ENCODE measurements at regions not wholly inside any gene's neighbourhood (a gene's known extent, or its start where the extent isn't known, plus 50 kb on each side); places are given as distances from the start of the nearest gene placed in this dataset.

DNA sequence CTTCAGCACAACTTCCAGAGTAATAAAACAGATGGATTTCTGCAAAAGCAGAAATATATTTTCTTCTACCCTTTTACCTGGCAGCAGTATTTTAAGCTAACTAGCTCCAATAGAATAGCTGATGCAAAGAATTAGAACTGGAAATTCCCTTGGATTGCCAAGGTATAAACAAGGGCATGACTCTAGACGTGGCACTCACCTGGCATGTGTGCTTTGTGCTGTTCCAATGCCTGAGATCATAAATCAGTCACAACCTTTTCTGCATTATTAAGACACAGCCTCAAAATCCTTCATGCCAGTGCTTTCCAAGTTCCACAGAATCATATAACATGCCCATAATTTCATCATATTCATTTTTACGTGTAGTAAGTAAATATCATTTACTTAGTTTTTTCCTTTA, 1048.7 kb downstream of the ADGRL2 start:
- H3K27ac ChIP-seq (replicated peaks) = no peak overlapping the region
- H3K9me3 ChIP-seq (replicated peaks) = no peaks in the 10 kb centered on the region
- no peaks in the 10 kb centered on the region for H3K27me3 ChIP-seq (ENCODE audit: low read depth)
- TF ChIP-seq, protein P1, sequence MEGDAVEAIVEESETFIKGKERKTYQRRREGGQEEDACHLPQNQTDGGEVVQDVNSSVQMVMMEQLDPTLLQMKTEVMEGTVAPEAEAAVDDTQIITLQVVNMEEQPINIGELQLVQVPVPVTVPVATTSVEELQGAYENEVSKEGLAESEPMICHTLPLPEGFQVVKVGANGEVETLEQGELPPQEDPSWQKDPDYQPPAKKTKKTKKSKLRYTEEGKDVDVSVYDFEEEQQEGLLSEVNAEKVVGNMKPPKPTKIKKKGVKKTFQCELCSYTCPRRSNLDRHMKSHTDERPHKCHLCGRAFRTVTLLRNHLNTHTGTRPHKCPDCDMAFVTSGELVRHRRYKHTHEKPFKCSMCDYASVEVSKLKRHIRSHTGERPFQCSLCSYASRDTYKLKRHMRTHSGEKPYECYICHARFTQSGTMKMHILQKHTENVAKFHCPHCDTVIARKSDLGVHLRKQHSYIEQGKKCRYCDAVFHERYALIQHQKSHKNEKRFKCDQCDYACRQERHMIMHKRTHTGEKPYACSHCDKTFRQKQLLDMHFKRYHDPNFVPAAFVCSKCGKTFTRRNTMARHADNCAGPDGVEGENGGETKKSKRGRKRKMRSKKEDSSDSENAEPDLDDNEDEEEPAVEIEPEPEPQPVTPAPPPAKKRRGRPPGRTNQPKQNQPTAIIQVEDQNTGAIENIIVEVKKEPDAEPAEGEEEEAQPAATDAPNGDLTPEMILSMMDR (IDR thresholded peaks at IDR 0.05; ENCODE audit: borderline replicate concordance) = no peak
- no peak for DNase-seq
- H3K4me3 ChIP-seq = no peak overlapping the region
- no peaks in the 10 kb centered on the region for H3K4me1 ChIP-seq
- H3K36me3 ChIP-seq = no peaks in the 10 kb centered on the region
- intact Hi-C loops (cut with micrococcal nuclease) = no loop called here

- Histone ChIP-seq H3K9me3 (replicated peaks) (no peaks in the 10 kb centered on the region), H3K4me1 (no peaks in the 10 kb centered on the region), H3K27me3 (ENCODE audit: low read depth) (no peaks in the 10 kb centered on the region), H3K4me3 (no peak overlapping the region), H3K27ac (replicated peaks) (no peak overlapping the region), H3K36me3 (no peaks in the 10 kb centered on the region)
- no peak for DNase-seq
- TF ChIP-seq, protein P1 (IDR thresholded peaks at IDR 0.05; ENCODE audit: borderline replicate concordance) = no peak
- intact Hi-C loops (cut with micrococcal nuclease) = no loop called here
Measured at GRCh38 chr1:82848043-82848442, 1047.3 kb downstream of the ADGRL2 start.

- intact Hi-C loops (cut with micrococcal nuclease) = no loop called here
- Histone ChIP-seq H3K9me3 (replicated peaks) (no peaks in the 10 kb centered on the region), H3K4me1 (no peaks in the 10 kb centered on the region), H3K36me3 (no peaks in the 10 kb centered on the region), H3K27ac (replicated peaks) (no peak overlapping the region), H3K4me3 (no peak overlapping the region), H3K27me3 (ENCODE audit: low read depth) (no peaks in the 10 kb centered on the region)
- TF ChIP-seq, protein P1 (IDR thresholded peaks at IDR 0.05; ENCODE audit: borderline replicate concordance) = no peak
- DNase-seq = no peak
Measured at GRCh38 chr1:82845866-82846265, 1045.1 kb downstream of the ADGRL2 start.

DNA sequence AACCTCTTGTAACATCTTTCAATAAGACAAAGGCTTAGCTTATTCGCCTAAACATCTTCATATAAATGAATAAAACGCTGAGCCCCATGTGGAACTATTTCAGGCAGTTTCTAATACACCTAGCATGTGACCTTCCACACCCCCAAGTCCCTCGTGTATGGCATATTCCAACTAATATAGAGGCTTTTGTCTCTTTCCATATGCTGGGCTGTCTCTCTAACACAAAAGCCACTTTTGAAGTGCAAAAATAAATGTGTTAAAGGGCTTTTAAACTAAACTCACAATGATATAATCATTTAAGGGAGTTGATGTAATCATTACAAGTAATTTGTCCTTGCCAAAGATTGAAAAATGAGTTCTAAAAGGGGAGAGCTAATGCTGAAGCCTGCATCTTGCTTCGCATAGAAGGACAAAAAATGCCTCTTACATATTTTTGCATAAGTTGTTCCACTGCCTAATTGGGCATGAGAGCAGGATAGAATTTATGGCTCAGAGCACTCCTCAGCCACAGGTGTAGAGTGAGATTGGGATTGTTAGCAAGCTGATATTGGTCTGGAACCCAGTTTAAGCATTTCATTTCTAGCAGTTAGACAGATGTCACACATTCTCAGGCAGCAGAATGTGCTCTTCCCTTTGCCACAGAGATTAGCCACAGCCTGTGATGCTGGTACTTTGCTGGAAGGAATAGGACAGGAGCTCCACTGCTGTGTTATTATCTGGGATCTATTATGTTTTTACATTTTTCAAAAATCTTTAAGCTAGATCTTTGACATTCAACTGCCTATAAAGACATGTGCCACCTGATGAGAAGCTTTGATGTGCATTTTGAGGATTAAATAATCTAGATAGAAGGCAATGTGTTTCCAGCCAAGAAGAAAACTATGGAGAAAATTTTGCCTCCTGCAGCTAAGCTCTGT, 1044.4 kb downstream of the ADGRL2 start:
- Histone ChIP-seq H3K27ac (replicated peaks) (no peak overlapping the region), H3K4me3 (no peak overlapping the region), H3K27me3 (ENCODE audit: low read depth) (no peaks in the 10 kb centered on the region), H3K4me1 (no peaks in the 10 kb centered on the region), H3K36me3 (no peaks in the 10 kb centered on the region), H3K9me3 (replicated peaks) (no peaks in the 10 kb centered on the region)
- TF ChIP-seq, protein P1 (IDR thresholded peaks at IDR 0.05; ENCODE audit: borderline replicate concordance) = no peak
- intact Hi-C loops (cut with micrococcal nuclease) = no loop called here
- no peak for DNase-seq

GRCh38 chr1:82844447-82844846, 1043.7 kb downstream of the ADGRL2 start:
- no peak for DNase-seq
- Histone ChIP-seq H3K36me3 (no peaks in the 10 kb centered on the region), H3K4me1 (no peaks in the 10 kb centered on the region), H3K4me3 (no peak overlapping the region), H3K9me3 (replicated peaks) (no peaks in the 10 kb centered on the region), H3K27me3 (ENCODE audit: low read depth) (no peaks in the 10 kb centered on the region), H3K27ac (replicated peaks) (no peak overlapping the region)
- intact Hi-C loops (cut with micrococcal nuclease) = no loop called here
- TF ChIP-seq, protein P1 (IDR thresholded peaks at IDR 0.05; ENCODE audit: borderline replicate concordance) = no peak

Data from left ventricle myocardium inferior (tissue), 1 donor.